ENCODE measurements at regions not wholly inside any gene's neighbourhood (a gene's known extent, or its start where the extent isn't known, plus 50 kb on each side); places are given as distances from the start of the nearest gene placed in this dataset.

DNA sequence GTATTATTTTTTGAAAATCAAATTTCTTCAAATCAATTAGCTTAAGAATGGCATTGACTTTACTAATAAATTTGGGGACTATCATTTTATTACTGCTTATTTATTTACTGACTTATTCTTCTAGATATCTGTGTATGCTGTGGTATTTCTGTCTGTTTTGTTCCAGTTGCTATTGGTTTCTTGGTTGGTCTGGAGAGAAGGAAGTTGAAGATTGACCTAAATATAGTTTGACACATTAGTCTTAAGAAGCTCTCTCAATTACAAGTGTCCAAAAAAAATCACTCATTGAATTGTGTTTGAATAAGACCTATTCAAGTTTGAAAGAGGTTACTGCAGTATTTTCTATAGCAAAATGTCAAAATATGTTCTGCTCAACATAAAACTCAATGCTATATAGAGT is 153.3 kb upstream of the KYNU start:
- no peak for TF ChIP-seq POLR2A (IDR thresholded peaks at IDR 0.05)
- TF ChIP-seq, protein P1, sequence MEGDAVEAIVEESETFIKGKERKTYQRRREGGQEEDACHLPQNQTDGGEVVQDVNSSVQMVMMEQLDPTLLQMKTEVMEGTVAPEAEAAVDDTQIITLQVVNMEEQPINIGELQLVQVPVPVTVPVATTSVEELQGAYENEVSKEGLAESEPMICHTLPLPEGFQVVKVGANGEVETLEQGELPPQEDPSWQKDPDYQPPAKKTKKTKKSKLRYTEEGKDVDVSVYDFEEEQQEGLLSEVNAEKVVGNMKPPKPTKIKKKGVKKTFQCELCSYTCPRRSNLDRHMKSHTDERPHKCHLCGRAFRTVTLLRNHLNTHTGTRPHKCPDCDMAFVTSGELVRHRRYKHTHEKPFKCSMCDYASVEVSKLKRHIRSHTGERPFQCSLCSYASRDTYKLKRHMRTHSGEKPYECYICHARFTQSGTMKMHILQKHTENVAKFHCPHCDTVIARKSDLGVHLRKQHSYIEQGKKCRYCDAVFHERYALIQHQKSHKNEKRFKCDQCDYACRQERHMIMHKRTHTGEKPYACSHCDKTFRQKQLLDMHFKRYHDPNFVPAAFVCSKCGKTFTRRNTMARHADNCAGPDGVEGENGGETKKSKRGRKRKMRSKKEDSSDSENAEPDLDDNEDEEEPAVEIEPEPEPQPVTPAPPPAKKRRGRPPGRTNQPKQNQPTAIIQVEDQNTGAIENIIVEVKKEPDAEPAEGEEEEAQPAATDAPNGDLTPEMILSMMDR (IDR thresholded peaks at IDR 0.05): no peak
- no peak for TF ChIP-seq EP300 (IDR thresholded peaks at IDR 0.05)
- TF ChIP-seq POLR2AphosphoS5 (IDR thresholded peaks at IDR 0.05): no peak
